GM12872 (cell line): ENCODE measurements at regions not wholly inside any gene's neighbourhood (a gene's known extent, or its start where the extent isn't known, plus 50 kb on each side); places are given as distances from the start of the nearest gene placed in this dataset.

ENCODE experiments used
- TF ChIP-seq, protein P1 (sequence below): IDR thresholded peaks from 3 replicates; pipeline ENCODE4 v1.5.1; 2011; ENCODE audit warnings: low read depth, mild to moderate bottlenecking, low read length, moderate library complexity; ENCODE audit not compliant: insufficient read depth

DNA sequence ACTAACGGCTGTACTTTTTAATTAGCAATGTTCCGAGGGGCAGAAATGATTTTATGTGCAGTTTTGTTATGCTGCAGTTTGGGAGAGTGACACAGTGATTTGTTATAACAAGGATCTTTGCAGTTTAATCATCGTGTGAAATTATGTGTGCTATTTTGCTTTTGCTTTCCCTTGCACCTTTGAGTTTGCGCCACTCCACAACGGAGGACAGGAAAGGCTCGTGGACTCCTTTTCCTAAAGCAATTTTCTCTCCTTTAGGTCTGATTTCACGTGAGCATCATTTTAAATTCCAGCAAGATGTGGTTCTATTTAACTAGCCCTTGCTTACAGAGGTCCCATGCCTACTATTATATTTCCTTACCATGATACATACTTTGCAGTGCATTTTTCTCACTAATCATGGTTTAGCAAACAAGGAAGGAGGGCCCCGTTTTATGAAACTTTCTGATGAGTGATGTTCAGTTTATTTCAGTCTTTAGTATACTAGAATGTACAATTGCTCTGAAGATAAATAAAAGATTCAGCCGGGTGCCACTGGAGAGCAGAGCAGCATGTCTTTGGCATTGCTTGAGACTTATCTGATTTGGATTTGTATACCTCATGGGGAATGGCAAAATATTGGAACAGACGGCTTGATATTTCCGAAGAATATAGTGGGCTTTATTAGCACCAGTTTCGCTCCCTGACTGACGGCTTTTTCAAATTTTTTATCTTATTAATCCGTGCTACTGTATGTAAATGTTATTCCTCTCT, 528.2 kb upstream of the FANCL start:
- TF ChIP-seq, protein P1, sequence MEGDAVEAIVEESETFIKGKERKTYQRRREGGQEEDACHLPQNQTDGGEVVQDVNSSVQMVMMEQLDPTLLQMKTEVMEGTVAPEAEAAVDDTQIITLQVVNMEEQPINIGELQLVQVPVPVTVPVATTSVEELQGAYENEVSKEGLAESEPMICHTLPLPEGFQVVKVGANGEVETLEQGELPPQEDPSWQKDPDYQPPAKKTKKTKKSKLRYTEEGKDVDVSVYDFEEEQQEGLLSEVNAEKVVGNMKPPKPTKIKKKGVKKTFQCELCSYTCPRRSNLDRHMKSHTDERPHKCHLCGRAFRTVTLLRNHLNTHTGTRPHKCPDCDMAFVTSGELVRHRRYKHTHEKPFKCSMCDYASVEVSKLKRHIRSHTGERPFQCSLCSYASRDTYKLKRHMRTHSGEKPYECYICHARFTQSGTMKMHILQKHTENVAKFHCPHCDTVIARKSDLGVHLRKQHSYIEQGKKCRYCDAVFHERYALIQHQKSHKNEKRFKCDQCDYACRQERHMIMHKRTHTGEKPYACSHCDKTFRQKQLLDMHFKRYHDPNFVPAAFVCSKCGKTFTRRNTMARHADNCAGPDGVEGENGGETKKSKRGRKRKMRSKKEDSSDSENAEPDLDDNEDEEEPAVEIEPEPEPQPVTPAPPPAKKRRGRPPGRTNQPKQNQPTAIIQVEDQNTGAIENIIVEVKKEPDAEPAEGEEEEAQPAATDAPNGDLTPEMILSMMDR, result no peak

DNA sequence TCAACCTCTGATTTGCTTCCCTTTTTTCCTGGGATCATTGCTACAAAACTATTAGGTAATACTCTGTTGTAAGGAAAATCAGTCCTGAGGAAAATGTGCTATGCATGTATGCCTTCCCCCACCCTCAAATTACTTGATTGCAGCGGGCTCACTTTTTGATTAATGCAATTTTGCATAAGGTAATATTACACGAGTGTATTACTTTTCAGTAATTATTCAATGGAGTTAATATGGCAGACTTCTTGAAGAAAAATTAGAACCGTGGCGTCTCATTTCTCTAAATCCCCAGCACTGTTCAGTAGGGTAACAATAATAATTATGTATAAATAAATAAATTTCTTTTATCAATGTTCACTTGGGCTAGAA, 527.6 kb upstream of the FANCL start:
- TF ChIP-seq, protein P1, result no peak

DNA sequence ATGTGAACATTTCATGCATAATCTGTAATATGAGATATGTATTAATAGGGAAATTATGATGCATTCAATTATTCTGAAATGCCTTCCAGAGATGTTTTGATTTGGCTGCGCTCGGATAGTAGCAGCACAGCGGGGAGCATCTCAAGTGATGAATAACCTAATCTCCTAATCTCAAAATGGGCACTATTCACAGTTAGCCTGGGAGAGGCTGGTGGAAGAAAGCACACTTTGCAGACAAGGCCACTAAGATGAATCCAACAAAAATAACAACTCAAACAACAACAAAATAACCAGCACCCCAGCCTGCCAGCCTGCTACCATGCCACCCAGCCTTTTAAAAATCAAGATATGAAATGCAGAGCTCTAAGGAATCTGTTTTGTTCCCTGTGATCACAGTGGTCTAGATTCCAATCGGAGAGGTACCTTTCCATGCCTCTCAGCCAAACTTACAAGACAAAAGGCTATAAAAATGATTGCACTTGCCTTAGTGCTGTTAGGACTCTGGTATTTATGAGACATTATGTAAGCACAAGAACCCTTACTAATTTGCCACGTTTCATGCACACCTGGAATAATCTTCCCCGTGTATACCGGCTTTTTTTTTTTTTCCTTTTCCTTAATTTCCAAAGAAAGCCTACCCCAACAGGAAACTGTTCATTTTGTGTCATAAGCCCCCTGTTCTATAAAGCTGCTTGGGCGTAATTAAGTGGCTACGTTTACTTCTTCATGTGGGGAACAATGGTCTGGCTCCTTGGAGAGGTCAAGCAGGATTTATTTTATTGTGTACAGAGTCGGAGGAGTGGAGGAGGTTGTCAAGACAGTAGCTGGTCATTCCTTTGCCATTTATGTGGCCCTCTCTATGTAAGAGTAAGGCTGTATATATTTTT, 526.9 kb upstream of the FANCL start:
- TF ChIP-seq, protein P1, result no peak

DNA sequence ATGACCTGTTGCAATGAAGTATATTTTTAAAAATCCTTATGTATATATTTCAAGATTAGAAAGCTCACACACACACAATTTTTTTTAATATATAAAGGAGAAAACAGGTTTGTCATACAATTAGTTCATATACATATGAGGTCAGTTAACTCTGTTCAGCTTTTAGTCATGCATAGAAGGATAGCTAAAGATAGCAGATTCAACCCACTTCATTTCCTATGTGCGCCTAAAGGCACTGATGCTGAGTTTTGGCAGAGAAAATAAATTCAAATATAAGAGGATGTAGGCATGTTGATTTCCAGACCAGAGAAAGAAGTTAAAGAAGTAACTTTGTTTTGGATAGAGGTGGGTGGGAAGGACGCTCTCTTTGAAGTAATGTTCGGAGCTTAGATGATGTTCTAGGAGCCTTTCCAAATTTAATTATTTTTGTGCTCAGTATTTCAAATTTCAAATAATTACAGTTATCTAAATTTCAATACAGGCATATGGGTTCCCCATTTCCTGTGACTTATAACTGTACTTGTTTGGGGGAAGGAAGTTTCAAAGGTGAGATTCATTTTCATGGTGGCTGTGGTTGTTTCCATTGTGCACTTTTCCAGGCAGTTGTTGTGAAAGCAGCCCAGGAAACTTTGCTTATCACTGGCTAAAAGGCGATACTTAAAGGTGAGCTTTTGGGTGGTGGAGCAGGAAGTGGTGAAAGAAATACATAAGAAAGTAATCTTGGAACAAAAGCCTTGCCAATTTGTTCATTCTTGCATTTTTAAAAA, 523.4 kb upstream of the FANCL start:
- TF ChIP-seq, protein P1, result no peak

DNA sequence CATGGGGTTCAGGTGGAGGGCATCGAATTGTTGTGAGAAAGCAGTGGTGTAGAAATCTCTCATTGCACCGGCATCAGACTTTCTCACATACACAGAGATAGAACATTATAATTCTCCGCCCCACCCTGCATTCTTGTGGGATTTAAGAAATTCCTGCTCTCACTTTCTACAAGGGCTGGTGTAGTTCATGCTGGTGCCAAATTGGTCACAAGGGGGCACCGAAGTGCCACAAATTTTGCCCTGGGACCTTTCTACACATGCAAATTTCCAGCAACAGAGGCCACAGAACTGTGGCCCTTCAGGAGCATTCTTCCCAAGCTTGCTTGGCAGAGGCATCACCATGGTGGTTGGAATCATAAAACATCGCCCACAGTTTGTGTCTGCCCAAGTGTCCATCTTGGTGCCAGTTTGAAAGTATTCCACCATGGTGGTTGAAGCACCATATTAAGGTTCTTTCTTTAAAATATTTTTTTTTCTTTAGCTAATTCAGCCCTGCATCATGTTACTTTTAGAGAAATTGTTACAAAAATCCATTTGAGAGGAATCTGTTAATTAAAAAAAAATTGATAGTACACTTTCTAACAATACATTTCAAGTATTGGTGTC, 521.2 kb upstream of the FANCL start:
- TF ChIP-seq, protein P1, result peak; percentile 68

DNA sequence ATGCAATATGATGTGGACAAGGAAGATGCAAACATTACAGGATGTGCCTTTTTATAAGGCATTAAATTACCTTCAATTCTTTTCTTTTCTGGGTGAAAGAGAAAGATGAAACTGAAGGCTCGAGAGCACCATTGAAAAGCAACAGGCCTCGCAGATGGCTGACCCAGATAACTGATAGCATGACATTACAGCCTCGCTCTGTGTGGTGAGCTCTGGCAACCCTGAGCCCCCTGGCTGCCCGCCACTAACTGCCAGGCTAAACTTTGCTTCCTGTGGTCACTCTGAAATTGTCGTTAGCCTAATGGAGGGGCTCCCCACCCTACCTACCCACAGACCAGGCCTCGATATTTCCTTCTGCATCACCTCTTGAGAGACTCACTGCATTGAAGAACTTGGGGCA, 516.8 kb upstream of the FANCL start:
- TF ChIP-seq, protein P1, result no peak
